ENCODE measurements at regions not wholly inside any gene's neighbourhood (a gene's known extent, or its start where the extent isn't known, plus 50 kb on each side); places are given as distances from the start of the nearest gene placed in this dataset.

DNA sequence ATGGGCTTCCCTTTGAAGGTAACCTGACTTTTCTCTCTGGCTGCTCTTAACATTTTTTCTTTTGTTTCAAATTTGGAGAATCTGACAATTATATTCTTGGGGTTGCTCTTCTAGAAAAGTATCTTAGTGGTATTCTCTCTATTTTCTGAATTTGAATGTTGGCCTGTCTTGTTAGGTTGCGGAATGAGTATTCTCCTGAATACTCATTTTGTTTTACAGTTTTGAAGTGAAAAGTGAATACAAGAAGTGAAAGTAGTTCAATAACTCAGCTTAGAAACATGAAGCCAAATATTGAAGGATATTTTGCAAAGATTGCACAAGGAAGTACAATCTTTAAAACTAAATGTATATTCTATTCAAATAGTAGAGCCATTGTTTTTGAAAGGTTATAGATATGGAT lies 120.2 kb upstream of the MAP3K4 start:
- ATAC-seq (no peak), DNase-seq (ENCODE audit: low read depth, low spot score) (peak; percentile 7), FAIRE-seq (no peak)
- CTCF ChIA-PET: no interaction called here
- no peak overlapping the region for H3K4me3 ChIP-seq
- BruUV-seq (replicated peaks): no TSS peak
- SMC1A ChIA-PET (ENCODE audit: uncharacterized antibody, unreplicated experiment): interaction anchor here (1.0 kb wide), 1 partner anchor 30 kb away, joined by 3 read pairs; no protein-coding TSS in a partner anchor
- no peaks in the 10 kb centered on the region for H3K79me2 ChIP-seq (ENCODE audit: control insufficient read depth, insufficient read depth, low read length)
- WGBS (ENCODE audit: insufficient coverage, insufficient replicate concordance, low lambda C conversion rate, missing lambda C conversion rate): 0% methylated on average over 1 of the region's 1 CpG
- H3K9ac ChIP-seq (ENCODE audit: control insufficient read depth, insufficient read depth, low read length): no peak overlapping the region
- TF ChIP-seq SPI1 (IDR thresholded peaks at IDR 0.05; ENCODE audit: borderline replicate concordance, insufficient read depth, low read depth, low read length) (peak; percentile 39; the same call in 1 of the 2 replicates), RUNX3 (IDR thresholded peaks at IDR 0.05; ENCODE audit: low read length) (peak; percentile 23; the same call in 1 of the 2 replicates), RCOR1 (conservative IDR thresholded peaks at IDR 0.05; ENCODE audit: low read depth, low read length) (no peak), YBX1 (IDR thresholded peaks at IDR 0.05) (no peak), JUNB (IDR thresholded peaks at IDR 0.05) (peak; percentile 62), IRF4 (IDR thresholded peaks at IDR 0.05; ENCODE audit: low read depth, low read length) (0 out of 2 replicates have a peak, but pooled peaks have one; percentile 33), NFIC (IDR thresholded peaks at IDR 0.05; ENCODE audit: low read depth, low read length) (peak; percentile 30; the same call in 1 of the 2 replicates)
- TF ChIP-seq, protein P1, sequence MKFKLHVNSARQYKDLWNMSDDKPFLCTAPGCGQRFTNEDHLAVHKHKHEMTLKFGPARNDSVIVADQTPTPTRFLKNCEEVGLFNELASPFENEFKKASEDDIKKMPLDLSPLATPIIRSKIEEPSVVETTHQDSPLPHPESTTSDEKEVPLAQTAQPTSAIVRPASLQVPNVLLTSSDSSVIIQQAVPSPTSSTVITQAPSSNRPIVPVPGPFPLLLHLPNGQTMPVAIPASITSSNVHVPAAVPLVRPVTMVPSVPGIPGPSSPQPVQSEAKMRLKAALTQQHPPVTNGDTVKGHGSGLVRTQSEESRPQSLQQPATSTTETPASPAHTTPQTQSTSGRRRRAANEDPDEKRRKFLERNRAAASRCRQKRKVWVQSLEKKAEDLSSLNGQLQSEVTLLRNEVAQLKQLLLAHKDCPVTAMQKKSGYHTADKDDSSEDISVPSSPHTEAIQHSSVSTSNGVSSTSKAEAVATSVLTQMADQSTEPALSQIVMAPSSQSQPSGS (IDR thresholded peaks at IDR 0.05; ENCODE audit: low read length): peak; percentile 34; the same call in 1 of the 2 replicates
- TF ChIP-seq, protein P2, sequence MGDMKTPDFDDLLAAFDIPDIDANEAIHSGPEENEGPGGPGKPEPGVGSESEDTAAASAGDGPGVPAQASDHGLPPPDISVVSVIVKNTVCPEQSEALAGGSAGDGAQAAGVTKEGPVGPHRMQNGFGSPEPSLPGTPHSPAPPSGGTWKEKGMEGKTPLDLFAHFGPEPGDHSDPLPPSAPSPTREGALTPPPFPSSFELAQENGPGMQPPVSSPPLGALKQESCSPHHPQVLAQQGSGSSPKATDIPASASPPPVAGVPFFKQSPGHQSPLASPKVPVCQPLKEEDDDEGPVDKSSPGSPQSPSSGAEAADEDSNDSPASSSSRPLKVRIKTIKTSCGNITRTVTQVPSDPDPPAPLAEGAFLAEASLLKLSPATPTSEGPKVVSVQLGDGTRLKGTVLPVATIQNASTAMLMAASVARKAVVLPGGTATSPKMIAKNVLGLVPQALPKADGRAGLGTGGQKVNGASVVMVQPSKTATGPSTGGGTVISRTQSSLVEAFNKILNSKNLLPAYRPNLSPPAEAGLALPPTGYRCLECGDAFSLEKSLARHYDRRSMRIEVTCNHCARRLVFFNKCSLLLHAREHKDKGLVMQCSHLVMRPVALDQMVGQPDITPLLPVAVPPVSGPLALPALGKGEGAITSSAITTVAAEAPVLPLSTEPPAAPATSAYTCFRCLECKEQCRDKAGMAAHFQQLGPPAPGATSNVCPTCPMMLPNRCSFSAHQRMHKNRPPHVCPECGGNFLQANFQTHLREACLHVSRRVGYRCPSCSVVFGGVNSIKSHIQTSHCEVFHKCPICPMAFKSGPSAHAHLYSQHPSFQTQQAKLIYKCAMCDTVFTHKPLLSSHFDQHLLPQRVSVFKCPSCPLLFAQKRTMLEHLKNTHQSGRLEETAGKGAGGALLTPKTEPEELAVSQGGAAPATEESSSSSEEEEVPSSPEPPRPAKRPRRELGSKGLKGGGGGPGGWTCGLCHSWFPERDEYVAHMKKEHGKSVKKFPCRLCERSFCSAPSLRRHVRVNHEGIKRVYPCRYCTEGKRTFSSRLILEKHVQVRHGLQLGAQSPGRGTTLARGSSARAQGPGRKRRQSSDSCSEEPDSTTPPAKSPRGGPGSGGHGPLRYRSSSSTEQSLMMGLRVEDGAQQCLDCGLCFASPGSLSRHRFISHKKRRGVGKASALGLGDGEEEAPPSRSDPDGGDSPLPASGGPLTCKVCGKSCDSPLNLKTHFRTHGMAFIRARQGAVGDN (IDR thresholded peaks at IDR 0.05): no peak
- RAD21 ChIA-PET (ENCODE audit: unreplicated experiment): no interaction called here
- H3K4me1 ChIP-seq (ENCODE audit: control insufficient read depth, insufficient read depth, low read length): no peaks in the 10 kb centered on the region; the same call in 1 of the 2 replicates
- H4K20me1 ChIP-seq (ENCODE audit: control insufficient read depth, insufficient read depth): no peaks in the 10 kb centered on the region
- POLR2A ChIA-PET: no interaction called here
- H2AFZ ChIP-seq (ENCODE audit: control insufficient read depth, low read depth, low read length): no peak overlapping the region
- in situ Hi-C loops (cut with MboI): no loop called here
- H3K4me2 ChIP-seq (ENCODE audit: control insufficient read depth, insufficient read depth): no peak overlapping the region; the same call in 1 of the 2 replicates
- no peaks in the 10 kb centered on the region for H3K27me3 ChIP-seq (replicated peaks in 1 of 2; ENCODE audit: control insufficient read depth in 2 of 2, insufficient read depth in 2 of 2, low read length in 1 of 2)
- intact Hi-C loops (cut with micrococcal nuclease; ENCODE audit: unreplicated experiment): no loop called here
- H3K9me3 ChIP-seq (replicated peaks; ENCODE audit: control insufficient read depth, insufficient read depth, low read length): no peaks in the 10 kb centered on the region
- no peaks in the 10 kb centered on the region for H3K36me3 ChIP-seq (ENCODE audit: control insufficient read depth in 2 of 2, insufficient read depth in 2 of 2, low read length in 1 of 2)
- no peak overlapping the region for H3K27ac ChIP-seq (ENCODE audit: control insufficient read depth, insufficient read depth)

Data from GM12878 (cell line).